ENCODE measurements at regions not wholly inside any gene's neighbourhood (a gene's known extent, or its start where the extent isn't known, plus 50 kb on each side); places are given as distances from the start of the nearest gene placed in this dataset.

- DNase-seq, result no peak
Measured at GRCh38 chr13:68417801-68418200, 1187.7 kb upstream of the PCDH9 start.

GRCh38 chr13:68410007-68410406, 1179.9 kb upstream of the PCDH9 start:
- no peak for DNase-seq

GRCh38 chr13:68390987-68391386, 1160.9 kb upstream of the PCDH9 start:
- no peak for DNase-seq

- DNase-seq, result no peak
Measured at GRCh38 chr13:68386808-68387207, 1156.7 kb upstream of the PCDH9 start.

GRCh38 chr13:68380041-68380973, 1150.2 kb upstream of the PCDH9 start:
- no peak for DNase-seq

- DNase-seq, result no peak
Measured at GRCh38 chr13:68378294-68378693, 1148.2 kb upstream of the PCDH9 start.

GRCh38 chr13:68375004-68375403, 1144.9 kb upstream of the PCDH9 start:
- no peak for DNase-seq

- DNase-seq, result peak in 2 of 3 experiments; percentile 32 to 69
Measured at GRCh38 chr13:68369739-68370138, 1139.6 kb upstream of the PCDH9 start.

GRCh38 chr13:68368922-68369321, 1138.8 kb upstream of the PCDH9 start:
- no peak for DNase-seq

- no peak for DNase-seq
Measured at GRCh38 chr13:68359105-68359504, 1129.0 kb upstream of the PCDH9 start.

- no peak for DNase-seq
Measured at GRCh38 chr13:68358294-68358705, 1128.2 kb upstream of the PCDH9 start.

- no peak for DNase-seq
Measured at GRCh38 chr13:68350554-68350953, 1120.4 kb upstream of the PCDH9 start.

- DNase-seq, result no peak
Measured at GRCh38 chr13:68347220-68347619, 1117.1 kb upstream of the PCDH9 start.

- no peak for DNase-seq
Measured at GRCh38 chr13:68345963-68346531, 1115.9 kb upstream of the PCDH9 start.

- no peak for DNase-seq
Measured at GRCh38 chr13:68323124-68323523, 1093.0 kb upstream of the PCDH9 start.

- DNase-seq, result no peak
Measured at GRCh38 chr13:68319384-68319783, 1089.2 kb upstream of the PCDH9 start.

GRCh38 chr13:68304286-68304893, 1074.3 kb upstream of the PCDH9 start:
- DNase-seq, result peak in 2 of 3 experiments; percentile 27 to 81

- no peak for DNase-seq
Measured at GRCh38 chr13:68293631-68294030, 1063.5 kb upstream of the PCDH9 start.

- no peak for DNase-seq
Measured at GRCh38 chr13:68292601-68293000, 1062.5 kb upstream of the PCDH9 start.

GRCh38 chr13:68291595-68291994, 1061.5 kb upstream of the PCDH9 start:
- DNase-seq, result no peak

GRCh38 chr13:68275758-68276157, 1045.6 kb upstream of the PCDH9 start:
- DNase-seq, result no peak

GRCh38 chr13:68272652-68273051, 1042.5 kb upstream of the PCDH9 start:
- DNase-seq, result no peak

- DNase-seq, result no peak
Measured at GRCh38 chr13:68264692-68265091, 1034.6 kb upstream of the PCDH9 start.

GRCh38 chr13:68261105-68261504, 1031.0 kb upstream of the PCDH9 start:
- DNase-seq, result no peak
